HCT116 (cell line): ENCODE measurements at regions not wholly inside any gene's neighbourhood (a gene's known extent, or its start where the extent isn't known, plus 50 kb on each side); places are given as distances from the start of the nearest gene placed in this dataset.

ENCODE experiments used
- EZH2phosphoT487 ChIP-seq: fragments of 200-600 bp; IDR thresholded peaks from 2 replicates; pipeline ENCODE4 v1.6.1; 2018; ENCODE audit warnings: antibody characterized with exemption, borderline replicate concordance
- POLR2A ChIP-seq: IDR thresholded peaks from 2 replicates; pipeline ENCODE4 v1.7.0; 2011; ENCODE audit warnings: borderline replicate concordance; ENCODE audit not compliant: insufficient read depth, insufficient read length; ENCODE audit errors: extremely low read depth
- RAD21 ChIP-seq: IDR thresholded peaks from 2 replicates; pipeline ENCODE4 v1.6.1; 2012; ENCODE audit warnings: low read depth, mild to moderate bottlenecking
- SIN3A ChIP-seq: IDR thresholded peaks from 2 replicates; pipeline ENCODE4 v1.6.1; 2012; ENCODE audit warnings: low read depth
- SP1 ChIP-seq: IDR thresholded peaks from 2 replicates; pipeline ENCODE4 v1.6.1; 2012; ENCODE audit warnings: low read depth
- TF ChIP-seq, protein P1 (sequence below), 3 experiments: fragments of 200-600 bp in 1 of 3; sonication (generic) in 1 of 3; IDR thresholded peaks in 2 of 3; conservative IDR thresholded peaks in 1 of 3; 2 replicates each; pipeline ENCODE4 v1.5.1; 2012 to 2017; ENCODE audit warnings: low read depth in 2 of 3, low read length in 2 of 3, antibody characterized with exemption in 1 of 3, borderline replicate concordance in 1 of 3, control low read depth in 1 of 3, mild to moderate bottlenecking in 1 of 3, mixed read lengths in 1 of 3, mixed run types in 1 of 3, moderate library complexity in 1 of 3; ENCODE audit not compliant: insufficient read depth in 1 of 3
- TF ChIP-seq, protein P2 (sequence below): IDR thresholded peaks from 2 replicates; pipeline ENCODE4 v1.6.1; 2012

DNA sequence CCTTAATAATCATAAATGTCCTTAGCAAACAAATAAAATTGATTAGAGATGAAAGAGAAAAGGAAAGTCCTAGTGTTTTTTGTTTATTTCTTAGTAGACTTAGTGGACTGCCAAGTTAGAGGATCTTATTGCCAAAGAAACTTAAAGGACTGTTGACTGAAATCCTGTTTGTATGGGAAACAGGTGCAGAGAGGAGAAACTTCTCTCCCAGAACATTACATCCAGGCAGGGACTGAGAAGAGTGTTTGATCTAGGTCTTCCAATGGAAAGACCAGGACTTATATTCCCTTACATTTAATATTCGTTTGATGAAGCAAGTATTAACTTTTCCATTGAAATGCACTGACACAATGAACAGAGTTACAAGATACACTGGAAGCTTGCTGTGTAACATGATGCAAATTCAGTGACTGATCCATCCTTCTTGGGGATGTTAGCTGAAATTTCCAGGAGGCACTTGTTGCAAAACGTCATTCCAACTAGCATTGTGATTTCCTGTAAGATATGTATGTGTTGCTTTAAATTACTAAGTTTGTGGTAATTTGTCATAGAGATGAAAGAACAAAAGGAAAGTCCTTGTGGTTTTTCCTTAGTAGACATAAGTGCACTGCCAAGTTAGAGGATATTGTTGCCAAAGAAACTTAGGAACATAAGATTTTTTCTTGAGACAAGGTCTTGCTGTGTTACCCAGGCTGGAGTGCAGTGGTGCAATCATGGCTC is 505.6 kb downstream of the STIM2 start:
- TF ChIP-seq, protein P1, sequence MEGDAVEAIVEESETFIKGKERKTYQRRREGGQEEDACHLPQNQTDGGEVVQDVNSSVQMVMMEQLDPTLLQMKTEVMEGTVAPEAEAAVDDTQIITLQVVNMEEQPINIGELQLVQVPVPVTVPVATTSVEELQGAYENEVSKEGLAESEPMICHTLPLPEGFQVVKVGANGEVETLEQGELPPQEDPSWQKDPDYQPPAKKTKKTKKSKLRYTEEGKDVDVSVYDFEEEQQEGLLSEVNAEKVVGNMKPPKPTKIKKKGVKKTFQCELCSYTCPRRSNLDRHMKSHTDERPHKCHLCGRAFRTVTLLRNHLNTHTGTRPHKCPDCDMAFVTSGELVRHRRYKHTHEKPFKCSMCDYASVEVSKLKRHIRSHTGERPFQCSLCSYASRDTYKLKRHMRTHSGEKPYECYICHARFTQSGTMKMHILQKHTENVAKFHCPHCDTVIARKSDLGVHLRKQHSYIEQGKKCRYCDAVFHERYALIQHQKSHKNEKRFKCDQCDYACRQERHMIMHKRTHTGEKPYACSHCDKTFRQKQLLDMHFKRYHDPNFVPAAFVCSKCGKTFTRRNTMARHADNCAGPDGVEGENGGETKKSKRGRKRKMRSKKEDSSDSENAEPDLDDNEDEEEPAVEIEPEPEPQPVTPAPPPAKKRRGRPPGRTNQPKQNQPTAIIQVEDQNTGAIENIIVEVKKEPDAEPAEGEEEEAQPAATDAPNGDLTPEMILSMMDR (IDR thresholded peaks at IDR 0.05 in 2 of 3, conservative IDR thresholded peaks at IDR 0.05 in 1 of 3; ENCODE audit: borderline replicate concordance in 1 of 3, insufficient read depth in 1 of 3, low read depth in 2 of 3, low read length in 2 of 3): no peak
- TF ChIP-seq POLR2A: no peak
- no peak for TF ChIP-seq RAD21
- TF ChIP-seq SP1: no peak
- no peak for TF ChIP-seq SIN3A
- TF ChIP-seq EZH2phosphoT487: no peak
- TF ChIP-seq, protein P2, sequence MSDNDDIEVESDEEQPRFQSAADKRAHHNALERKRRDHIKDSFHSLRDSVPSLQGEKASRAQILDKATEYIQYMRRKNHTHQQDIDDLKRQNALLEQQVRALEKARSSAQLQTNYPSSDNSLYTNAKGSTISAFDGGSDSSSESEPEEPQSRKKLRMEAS: no peak
